ENCODE measurements at regions not wholly inside any gene's neighbourhood (a gene's known extent, or its start where the extent isn't known, plus 50 kb on each side); places are given as distances from the start of the nearest gene placed in this dataset.
"Not testable (repeated sequence)": the region's sequence is repeated elsewhere in the genome, so short reads cannot be mapped to it uniquely, and the experiment has no call there.

- Histone ChIP-seq H3K9me3 (ENCODE audit: control insufficient read depth, insufficient read depth, low read length) (no peaks in the 10 kb centered on the region), H3K9ac (ENCODE audit: low read depth, low read length) (no peak overlapping the region), H3K4me1 (ENCODE audit: insufficient read depth, low read length) (no peaks in the 10 kb centered on the region), H3K36me3 (ENCODE audit: insufficient read depth, low read length) (no peaks in the 10 kb centered on the region)
Measured at GRCh38 chr17:68693466-68693865, 92.3 kb upstream of the FAM20A start.

GRCh38 chr17:68686108-68686988 lies 85.2 kb upstream of the FAM20A start:
- Histone ChIP-seq H3K9me3 (ENCODE audit: control insufficient read depth, insufficient read depth, low read length) (no peaks in the 10 kb centered on the region), H3K9ac (ENCODE audit: low read depth, low read length) (no peak overlapping the region), H3K36me3 (ENCODE audit: insufficient read depth, low read length) (no peaks in the 10 kb centered on the region), H3K4me1 (ENCODE audit: insufficient read depth, low read length) (no peaks in the 10 kb centered on the region)

GRCh38 chr17:68684949-68685357 lies 83.8 kb upstream of the FAM20A start:
- Histone ChIP-seq H3K9ac (ENCODE audit: low read depth, low read length) (no peak overlapping the region), H3K9me3 (ENCODE audit: control insufficient read depth, insufficient read depth, low read length) (no peaks in the 10 kb centered on the region), H3K4me1 (ENCODE audit: insufficient read depth, low read length) (no peaks in the 10 kb centered on the region), H3K36me3 (ENCODE audit: insufficient read depth, low read length) (no peaks in the 10 kb centered on the region)

DNA sequence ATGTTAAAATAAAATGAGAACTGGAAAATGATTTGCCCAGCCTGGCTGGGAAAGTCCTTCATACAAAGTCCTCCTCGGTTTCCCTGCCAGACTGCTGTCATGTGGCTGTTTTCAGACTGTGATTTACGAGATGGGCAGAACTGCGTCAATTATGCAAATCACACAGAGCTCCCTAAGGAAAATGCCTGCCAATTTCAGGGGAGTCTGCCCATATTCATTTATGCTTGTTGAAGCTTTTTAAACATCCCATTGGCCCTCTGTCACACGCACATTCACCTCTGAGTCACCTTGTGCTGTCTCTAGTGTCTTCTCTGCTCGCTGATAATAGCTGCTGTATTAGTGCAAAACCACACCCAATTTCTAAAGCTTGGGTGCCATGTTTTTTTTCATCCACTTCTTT lies 81.7 kb upstream of the FAM20A start:
- Histone ChIP-seq H3K36me3 (ENCODE audit: insufficient read depth, low read length) (no peaks in the 10 kb centered on the region), H3K9me3 (ENCODE audit: control insufficient read depth, insufficient read depth, low read length) (no peaks in the 10 kb centered on the region), H3K9ac (ENCODE audit: low read depth, low read length) (no peak overlapping the region), H3K4me1 (ENCODE audit: insufficient read depth, low read length) (no peaks in the 10 kb centered on the region)

DNA sequence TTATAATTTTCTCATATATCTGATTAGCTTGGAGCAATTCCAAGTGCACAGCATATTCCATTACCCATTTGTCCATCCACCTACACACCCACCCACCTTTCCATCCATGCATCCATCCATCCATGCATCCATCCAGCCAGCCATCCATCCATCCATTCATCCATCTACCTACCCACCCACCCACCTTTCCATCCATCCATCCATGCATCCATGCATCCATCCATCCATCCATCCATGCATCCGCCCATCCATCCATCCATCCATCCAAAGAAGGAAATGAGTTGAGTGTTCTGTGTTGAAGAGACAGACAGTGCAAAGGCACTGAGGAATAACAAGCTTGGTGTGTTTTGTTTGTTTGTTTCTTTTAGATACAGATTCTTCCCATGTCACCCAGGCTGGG lies 78.7 kb upstream of the FAM20A start:
- no peaks in the 10 kb centered on the region for H3K4me1 ChIP-seq (ENCODE audit: insufficient read depth, low read length)
- H3K36me3 ChIP-seq (ENCODE audit: insufficient read depth, low read length): no peaks in the 10 kb centered on the region
- H3K9me3 ChIP-seq (ENCODE audit: control insufficient read depth, insufficient read depth, low read length): no peaks in the 10 kb centered on the region
- H3K9ac ChIP-seq (ENCODE audit: low read depth, low read length): no peak overlapping the region

DNA sequence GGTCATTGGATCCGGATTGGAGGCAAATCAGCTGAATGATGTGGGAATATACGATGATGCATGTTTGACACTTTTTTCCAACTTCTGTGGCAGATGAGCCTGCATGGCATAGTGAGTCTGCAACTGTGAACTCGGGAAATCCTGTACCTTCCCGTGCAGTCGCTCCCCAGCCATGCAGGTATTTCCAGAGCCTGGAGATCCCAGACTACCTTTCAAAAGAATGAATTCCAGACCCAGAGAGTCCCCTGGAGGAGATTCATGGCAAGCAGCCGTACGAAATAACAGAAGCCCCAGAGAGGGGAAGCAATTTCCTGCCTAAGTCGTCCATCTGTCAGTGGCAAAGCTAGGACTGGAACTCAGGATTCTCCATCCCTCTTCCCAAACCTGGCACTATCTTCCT lies 75.7 kb upstream of the FAM20A start:
- Histone ChIP-seq H3K9me3 (ENCODE audit: control insufficient read depth, insufficient read depth, low read length) (no peaks in the 10 kb centered on the region), H3K9ac (ENCODE audit: low read depth, low read length) (no peak overlapping the region), H3K4me1 (ENCODE audit: insufficient read depth, low read length) (no peaks in the 10 kb centered on the region; the same call in 1 of the 2 replicates), H3K36me3 (ENCODE audit: insufficient read depth, low read length) (no peaks in the 10 kb centered on the region)

- H3K9ac ChIP-seq (ENCODE audit: low read depth, low read length): no peak overlapping the region
- H3K36me3 ChIP-seq (ENCODE audit: insufficient read depth, low read length): no peaks in the 10 kb centered on the region
- no peaks in the 10 kb centered on the region; the same call in 1 of the 2 replicates for H3K4me1 ChIP-seq (ENCODE audit: insufficient read depth, low read length)
- no peaks in the 10 kb centered on the region for H3K9me3 ChIP-seq (ENCODE audit: control insufficient read depth, insufficient read depth, low read length)
Measured at GRCh38 chr17:68675723-68676122, 74.6 kb upstream of the FAM20A start.

GRCh38 chr17:68674029-68674925 lies 73.1 kb upstream of the FAM20A start:
- Histone ChIP-seq H3K36me3 (ENCODE audit: insufficient read depth, low read length) (no peaks in the 10 kb centered on the region), H3K4me1 (ENCODE audit: insufficient read depth, low read length) (no peaks in the 10 kb centered on the region; the same call in 1 of the 2 replicates), H3K9me3 (ENCODE audit: control insufficient read depth, insufficient read depth, low read length) (no peaks in the 10 kb centered on the region), H3K9ac (ENCODE audit: low read depth, low read length) (no peak overlapping the region)

DNA sequence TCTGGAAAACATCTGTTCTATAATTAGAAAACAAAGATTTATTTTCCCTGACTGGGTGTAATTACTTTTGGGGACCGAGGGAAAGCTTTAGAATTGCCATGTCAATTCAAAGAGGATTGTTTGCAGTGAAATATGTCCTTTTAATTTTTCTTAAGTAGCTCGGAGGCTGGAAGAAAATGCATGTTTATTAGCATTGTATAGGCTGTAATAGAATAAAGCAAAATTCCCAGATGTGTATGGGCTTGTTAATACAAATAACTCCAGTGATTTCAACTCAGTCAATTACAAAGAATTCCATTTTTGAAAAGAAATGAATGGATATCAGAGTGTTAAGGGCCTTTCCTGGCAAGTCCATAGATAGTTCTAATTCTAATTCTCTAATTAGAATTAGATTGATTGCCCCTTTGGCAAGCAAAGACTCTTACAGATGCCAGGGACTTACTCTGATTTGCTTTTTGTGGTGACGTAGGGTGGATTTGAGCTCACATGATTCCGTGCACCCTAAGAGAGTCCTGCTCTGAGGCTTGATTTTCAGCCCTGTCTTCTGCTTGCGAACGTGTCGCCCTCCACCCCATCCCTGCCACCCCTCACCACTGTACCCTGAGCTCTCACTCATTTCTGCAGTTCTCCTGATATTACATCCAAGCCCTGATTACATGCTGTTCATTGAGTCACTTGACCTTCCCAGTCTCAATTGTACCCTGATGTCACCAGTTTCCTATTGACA lies 70.0 kb upstream of the FAM20A start:
- Histone ChIP-seq H3K9me3 (ENCODE audit: control insufficient read depth, insufficient read depth, low read length) (no peaks in the 10 kb centered on the region), H3K4me1 (ENCODE audit: insufficient read depth, low read length) (no peaks in the 10 kb centered on the region; the same call in 1 of the 2 replicates), H3K9ac (ENCODE audit: low read depth, low read length) (no peak overlapping the region), H3K36me3 (ENCODE audit: insufficient read depth, low read length) (no peaks in the 10 kb centered on the region)

GRCh38 chr17:68666438-68666837 lies 65.3 kb upstream of the FAM20A start:
- not testable (repeated sequence) for H3K9me3 ChIP-seq (ENCODE audit: control insufficient read depth, insufficient read depth, low read length); H3K9ac ChIP-seq (ENCODE audit: low read depth, low read length); H3K36me3 ChIP-seq (ENCODE audit: insufficient read depth, low read length)
- H3K4me1 ChIP-seq (ENCODE audit: insufficient read depth, low read length): peaks cover 17% of the 10 kb centered on the region

- no peaks in the 10 kb centered on the region for H3K36me3 ChIP-seq (ENCODE audit: insufficient read depth, low read length)
- H3K4me1 ChIP-seq (ENCODE audit: insufficient read depth, low read length): peaks cover 23% of the 10 kb centered on the region
- no peaks in the 10 kb centered on the region for H3K9me3 ChIP-seq (ENCODE audit: control insufficient read depth, insufficient read depth, low read length)
- no peak overlapping the region for H3K9ac ChIP-seq (ENCODE audit: low read depth, low read length)
Measured at GRCh38 chr17:68665373-68665772, 64.2 kb upstream of the FAM20A start.

DNA sequence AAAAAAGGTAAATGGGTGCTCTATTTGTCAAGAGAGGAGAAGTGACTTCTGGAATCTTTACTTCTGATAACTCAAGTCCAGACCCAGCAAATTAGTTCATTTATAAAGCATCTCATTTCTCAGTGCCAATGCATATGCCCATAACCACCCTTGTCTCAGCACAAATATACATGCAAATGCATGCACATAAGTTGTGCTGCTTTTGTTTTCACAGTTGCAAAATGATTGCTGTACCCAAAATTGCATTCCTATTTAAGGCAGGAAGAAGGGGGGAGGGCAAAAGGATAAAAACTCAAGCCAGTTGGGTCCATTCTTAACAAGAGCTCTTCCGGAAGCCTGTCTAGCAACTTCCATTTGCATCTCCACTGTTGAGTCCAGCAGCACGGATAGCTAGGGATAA lies 61.3 kb upstream of the FAM20A start:
- Histone ChIP-seq H3K9ac (ENCODE audit: low read depth, low read length) (no peak overlapping the region), H3K9me3 (ENCODE audit: control insufficient read depth, insufficient read depth, low read length) (no peaks in the 10 kb centered on the region)

GRCh38 chr17:68662037-68662432 lies 60.9 kb upstream of the FAM20A start:
- Histone ChIP-seq H3K4me1 (ENCODE audit: insufficient read depth, low read length) (peaks cover 23% of the 10 kb centered on the region), H3K9ac (ENCODE audit: low read depth, low read length) (no peak overlapping the region), H3K9me3 (ENCODE audit: control insufficient read depth, insufficient read depth, low read length) (no peaks in the 10 kb centered on the region), H3K36me3 (ENCODE audit: insufficient read depth, low read length) (no peaks in the 10 kb centered on the region)

More for the DNA sequence above, 61.3 kb upstream of the FAM20A start:
- peaks cover 23% of the 10 kb centered on the region for H3K4me1 ChIP-seq (ENCODE audit: insufficient read depth, low read length)
- H3K36me3 ChIP-seq (ENCODE audit: insufficient read depth, low read length): no peaks in the 10 kb centered on the region
